HCT116 (cell line): ENCODE measurements at regions not wholly inside any gene's neighbourhood (a gene's known extent, or its start where the extent isn't known, plus 50 kb on each side); places are given as distances from the start of the nearest gene placed in this dataset.

Experiments
- ATAC-seq: fragments of 200-7000 bp; cut with Tn5 transposase; 2 replicates; pipeline ENCODE4 v1.9.1; 2020; ENCODE audit warnings: mild to moderate bottlenecking, moderate library complexity
- BruUV-seq: library from RNA; stranded (reverse); fragments of 400-500 nt; replicated peaks from 2 replicates; lab custom pipeline; 2021; lab: Mats Ljungman, UMichigan
- CTCF ChIA-PET: fragments of 300-600 bp; sonication (Branson Sonifier 250); formaldehyde crosslinking; loops from one replicate; lab custom pipeline; 2021; ENCODE audit warnings: antibody characterized with exemption; lab: Charles Lee
- POLR2A ChIA-PET: fragments of 300-600, 350-600 bp; sonication (Branson Sonifier 250); formaldehyde crosslinking; loops from one replicate; lab custom pipeline; 2021; ENCODE audit warnings: antibody characterized with exemption; lab: Charles Lee
- RAD21 ChIA-PET, 2 experiments: fragments of 300-600 bp; sonication (Branson Sonifier 250); formaldehyde crosslinking; loops; one replicate each; lab custom pipeline; 2023; ENCODE audit warnings: low total read pairs in 2 of 2; ENCODE audit not compliant: uncharacterized antibody in 2 of 2, unreplicated experiment in 2 of 2, low non-redundant PET in 1 of 2; lab: Charles Lee
- DNase-seq: peaks from one replicate; pipeline ENCODE4 v3.0.0-alpha.2; 2010; ENCODE audit warnings: low read depth, low spot score
- H2AFZ ChIP-seq: fragments of 200-600 bp; shearing (Covaris generic), sonication (generic); 2 replicates; pipeline ENCODE4 v1.6.1; 2017; ENCODE audit warnings: low read depth, mixed run types, mixed read lengths, antibody characterized with exemption, low read length; ENCODE audit not compliant: poor library complexity, severe bottlenecking
- H3K27ac ChIP-seq: 2 replicates; pipeline ENCODE4 v1.5.1; 2012; ENCODE audit warnings: low read depth, low read length
- H3K27me3 ChIP-seq: fragments of 200-600 bp; sonication (generic); 2 replicates; pipeline ENCODE4 v1.6.1; 2016; ENCODE audit warnings: mixed run types, low read length, mixed read lengths; ENCODE audit not compliant: insufficient read depth
- H3K36me3 ChIP-seq, 2 experiments: fragments of 200-500 bp in 1 of 2; fragments of 200-600 bp in 1 of 2; sonication (Bioruptor generic) in 1 of 2; sonication (generic) in 1 of 2; 2 replicates each; pipeline versions ENCODE4 v1.5.1 to v1.6.1; 2014 to 2016; ENCODE audit warnings: low read length in 2 of 2, inconsistent platforms in 1 of 2, mixed read lengths in 1 of 2, mixed run types in 1 of 2; ENCODE audit not compliant: insufficient read depth in 2 of 2, control insufficient read depth in 1 of 2
- H3K4me1 ChIP-seq, 2 experiments: fragments of 200-600 bp in 1 of 2; sonication (generic) in 1 of 2; 2 replicates each; pipeline versions ENCODE4 v1.5.1 to v1.6.1; 2012 to 2017; ENCODE audit warnings: low read length in 2 of 2, inconsistent platforms in 1 of 2, mild to moderate bottlenecking in 1 of 2, mixed read lengths in 1 of 2, mixed run types in 1 of 2, moderate library complexity in 1 of 2; ENCODE audit not compliant: insufficient read depth in 2 of 2, control insufficient read depth in 1 of 2
- H3K4me2 ChIP-seq: fragments of 200-600 bp; sonication (generic); 2 replicates; pipeline ENCODE4 v1.6.1; 2017; ENCODE audit warnings: mixed run types, low read length, mixed read lengths
- H3K4me3 ChIP-seq, 2 experiments: fragments of 200-600 bp in 1 of 2; sonication (generic) in 1 of 2; replicated peaks in 1 of 2; 2 replicates each; pipeline ENCODE4 v1.5.1; 2011 to 2016; ENCODE audit warnings: low read length in 2 of 2, control low read depth in 1 of 2, low read depth in 1 of 2, mild to moderate bottlenecking in 1 of 2, mixed read lengths in 1 of 2, mixed run types in 1 of 2
- H3K79me2 ChIP-seq: fragments of 200-600 bp; sonication (generic); 2 replicates; pipeline ENCODE4 v1.6.1; 2017; ENCODE audit warnings: mild to moderate bottlenecking, mixed run types, low read length, moderate library complexity, mixed read lengths; ENCODE audit not compliant: insufficient read depth
- H3K9ac ChIP-seq: fragments of 200-600 bp; sonication (generic); 2 replicates; pipeline ENCODE4 v1.6.1; 2016; ENCODE audit warnings: low read length, mixed read lengths
- H3K9me2 ChIP-seq: fragments of 200-600 bp; sonication (generic), shearing (Covaris generic); 2 replicates; pipeline ENCODE4 v1.6.1; 2017; ENCODE audit warnings: mixed run types, mild to moderate bottlenecking, moderate library complexity; ENCODE audit not compliant: insufficient read depth
- H3K9me3 ChIP-seq, 2 experiments: fragments of 200-500 bp in 1 of 2; fragments of 200-600 bp in 1 of 2; sonication (Bioruptor generic) in 1 of 2; sonication (generic) in 1 of 2; 2 replicates each; pipeline ENCODE4 v1.6.1; 2014 to 2017; ENCODE audit warnings: low read length in 2 of 2, mixed read lengths in 2 of 2, inconsistent platforms in 1 of 2, low read depth in 1 of 2, mild to moderate bottlenecking in 1 of 2, mixed run types in 1 of 2, moderate library complexity in 1 of 2; ENCODE audit not compliant: control insufficient read depth in 1 of 2, insufficient read depth in 1 of 2
- H4K20me1 ChIP-seq: fragments of 200-600 bp; sonication (generic), shearing (Covaris generic); 2 replicates; pipeline ENCODE4 v1.6.1; 2017; ENCODE audit warnings: mixed run types, mild to moderate bottlenecking, moderate library complexity; ENCODE audit not compliant: insufficient read depth
- ATF3 ChIP-seq: IDR thresholded peaks from 2 replicates; pipeline ENCODE4 v1.6.1; 2012
- CBX3 ChIP-seq: IDR thresholded peaks from 2 replicates; pipeline ENCODE4 v1.6.1; 2012; ENCODE audit warnings: low read depth
- CEBPB ChIP-seq: IDR thresholded peaks from 2 replicates; pipeline ENCODE4 v1.6.1; 2012; ENCODE audit warnings: low read depth
- EZH2 ChIP-seq: fragments of 200-600 bp; sonication (generic); IDR thresholded peaks from 2 replicates; pipeline ENCODE4 v1.6.1; 2017; ENCODE audit warnings: antibody characterized with exemption, mixed run types
- EZH2phosphoT487 ChIP-seq: fragments of 200-600 bp; IDR thresholded peaks from 2 replicates; pipeline ENCODE4 v1.6.1; 2018; ENCODE audit warnings: antibody characterized with exemption, borderline replicate concordance
- FOSL1 ChIP-seq: IDR thresholded peaks from 2 replicates; pipeline ENCODE4 v1.6.1; 2012; ENCODE audit warnings: low read depth
- JUND ChIP-seq: IDR thresholded peaks from 2 replicates; pipeline ENCODE4 v1.6.1; 2012
- POLR2A ChIP-seq: IDR thresholded peaks from 2 replicates; pipeline ENCODE4 v1.7.0; 2011; ENCODE audit warnings: borderline replicate concordance; ENCODE audit not compliant: insufficient read depth, insufficient read length; ENCODE audit errors: extremely low read depth
- POLR2AphosphoS5 ChIP-seq: IDR thresholded peaks from 2 replicates; pipeline ENCODE4 v1.6.1; 2011; ENCODE audit warnings: mild to moderate bottlenecking, low read depth, low read length, moderate library complexity
- RAD21 ChIP-seq: IDR thresholded peaks from 2 replicates; pipeline ENCODE4 v1.6.1; 2012; ENCODE audit warnings: low read depth, mild to moderate bottlenecking
- SP1 ChIP-seq: IDR thresholded peaks from 2 replicates; pipeline ENCODE4 v1.6.1; 2012; ENCODE audit warnings: low read depth
- SRF ChIP-seq: IDR thresholded peaks from 2 replicates; pipeline ENCODE4 v1.6.1; 2012; ENCODE audit warnings: low read depth
- ZFX ChIP-seq: fragments of 450-650 bp; IDR thresholded peaks from 2 replicates; pipeline ENCODE4 v1.6.1; 2017
- ZNF274 ChIP-seq: fragments of 200-500 bp; sonication (Bioruptor generic); IDR thresholded peaks from 2 replicates; pipeline ENCODE4 v1.6.1; 2014; ENCODE audit warnings: mild to moderate bottlenecking, low read depth, low read length, inconsistent platforms
- intact Hi-C: fragments of 100-400 bp; cut with micrococcal nuclease; formaldehyde crosslinking; loops from 2 replicates; pipeline ENCODE4 v1.10.0; 2022
- TF ChIP-seq, protein P1 (sequence below): IDR thresholded peaks from 2 replicates; pipeline ENCODE4 v1.6.1; 2012; ENCODE audit warnings: low read depth

- Histone ChIP-seq H3K36me3 (no peaks in the 10 kb centered on the region), H3K27ac (no peak overlapping the region), H3K79me2 (no peaks in the 10 kb centered on the region), H2AFZ (no peak overlapping the region), H3K4me3 (no peak overlapping the region), H4K20me1 (no peaks in the 10 kb centered on the region), H3K27me3 (peaks cover 5% of the 10 kb centered on the region; the same call in 1 of the 2 replicates), H3K4me1 (no peaks in the 10 kb centered on the region), H3K9me3 (no peaks in the 10 kb centered on the region), H3K9me2 (no peaks in the 10 kb centered on the region), H3K4me2 (no peak overlapping the region), H3K9ac (no peak overlapping the region)
- RAD21 ChIA-PET: no interaction called here
- ATAC-seq: no peak
- DNase-seq: no peak
- POLR2A ChIA-PET: no interaction called here
- TF ChIP-seq POLR2AphosphoS5: no peak
- TF ChIP-seq SRF: no peak
- no peak for TF ChIP-seq EZH2
- TF ChIP-seq CEBPB: no peak
- no peak for TF ChIP-seq EZH2phosphoT487
- TF ChIP-seq ZNF274: no peak
- TF ChIP-seq CBX3: no peak
- no peak for TF ChIP-seq POLR2A
- TF ChIP-seq ATF3: no peak
- TF ChIP-seq SP1: no peak
- TF ChIP-seq ZFX: no peak
- TF ChIP-seq JUND: no peak
- TF ChIP-seq FOSL1: no peak
- TF ChIP-seq, protein P1, sequence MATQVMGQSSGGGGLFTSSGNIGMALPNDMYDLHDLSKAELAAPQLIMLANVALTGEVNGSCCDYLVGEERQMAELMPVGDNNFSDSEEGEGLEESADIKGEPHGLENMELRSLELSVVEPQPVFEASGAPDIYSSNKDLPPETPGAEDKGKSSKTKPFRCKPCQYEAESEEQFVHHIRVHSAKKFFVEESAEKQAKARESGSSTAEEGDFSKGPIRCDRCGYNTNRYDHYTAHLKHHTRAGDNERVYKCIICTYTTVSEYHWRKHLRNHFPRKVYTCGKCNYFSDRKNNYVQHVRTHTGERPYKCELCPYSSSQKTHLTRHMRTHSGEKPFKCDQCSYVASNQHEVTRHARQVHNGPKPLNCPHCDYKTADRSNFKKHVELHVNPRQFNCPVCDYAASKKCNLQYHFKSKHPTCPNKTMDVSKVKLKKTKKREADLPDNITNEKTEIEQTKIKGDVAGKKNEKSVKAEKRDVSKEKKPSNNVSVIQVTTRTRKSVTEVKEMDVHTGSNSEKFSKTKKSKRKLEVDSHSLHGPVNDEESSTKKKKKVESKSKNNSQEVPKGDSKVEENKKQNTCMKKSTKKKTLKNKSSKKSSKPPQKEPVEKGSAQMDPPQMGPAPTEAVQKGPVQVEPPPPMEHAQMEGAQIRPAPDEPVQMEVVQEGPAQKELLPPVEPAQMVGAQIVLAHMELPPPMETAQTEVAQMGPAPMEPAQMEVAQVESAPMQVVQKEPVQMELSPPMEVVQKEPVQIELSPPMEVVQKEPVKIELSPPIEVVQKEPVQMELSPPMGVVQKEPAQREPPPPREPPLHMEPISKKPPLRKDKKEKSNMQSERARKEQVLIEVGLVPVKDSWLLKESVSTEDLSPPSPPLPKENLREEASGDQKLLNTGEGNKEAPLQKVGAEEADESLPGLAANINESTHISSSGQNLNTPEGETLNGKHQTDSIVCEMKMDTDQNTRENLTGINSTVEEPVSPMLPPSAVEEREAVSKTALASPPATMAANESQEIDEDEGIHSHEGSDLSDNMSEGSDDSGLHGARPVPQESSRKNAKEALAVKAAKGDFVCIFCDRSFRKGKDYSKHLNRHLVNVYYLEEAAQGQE: no peak
- no peak for TF ChIP-seq RAD21
- intact Hi-C loops: no loop called here
- CTCF ChIA-PET: no interaction called here
- no TSS peak for BruUV-seq
Measured at GRCh38 chr15:37395100-37395468, 294.7 kb upstream of the MEIS2 start.
